Neural cell (in vitro differentiated cells): ENCODE measurements at regions not wholly inside any gene's neighbourhood (a gene's known extent, or its start where the extent isn't known, plus 50 kb on each side); places are given as distances from the start of the nearest gene placed in this dataset.

ENCODE experiments used
- H2AFZ ChIP-seq: fragments of 200-600, 300-800 bp; sonication (generic), shearing (Covaris generic); 2 replicates; pipeline ENCODE4 v1.6.0; 2014; ENCODE audit warnings: low read depth, mild to moderate bottlenecking, antibody characterized with exemption, low read length, moderate library complexity
- H3F3A ChIP-seq: fragments of 200-600 bp; shearing (Covaris generic); 2 replicates; pipeline ENCODE4 v1.6.1; 2016; ENCODE audit warnings: mild to moderate bottlenecking, moderate library complexity, mixed read lengths, antibody characterized with exemption, low read length; ENCODE audit not compliant: insufficient read depth, poor library complexity, severe bottlenecking
- H3K27ac ChIP-seq: fragments of 200-600, 300-800 bp; sonication (generic), shearing (Covaris generic); 2 replicates; pipeline ENCODE4 v1.5.1; 2014; ENCODE audit warnings: mild to moderate bottlenecking, low read length, moderate library complexity
- H3K27me3 ChIP-seq: fragments of 300-800, 200-600 bp; sonication (generic), shearing (Covaris generic); 2 replicates; pipeline ENCODE4 v1.6.0; 2014; ENCODE audit warnings: mild to moderate bottlenecking, low read depth, low read length, moderate library complexity; ENCODE audit not compliant: insufficient read depth
- H3K36me3 ChIP-seq: fragments of 300-800, 200-600 bp; sonication (generic), shearing (Covaris generic); 2 replicates; pipeline ENCODE4 v1.5.1; 2014; ENCODE audit warnings: mild to moderate bottlenecking, antibody characterized with exemption, low read length, moderate library complexity; ENCODE audit not compliant: insufficient read depth
- H3K4me2 ChIP-seq: fragments of 300-800, 200-600 bp; sonication (generic), shearing (Covaris generic); 2 replicates; pipeline ENCODE4 v1.6.0; 2014; ENCODE audit warnings: mild to moderate bottlenecking, low read length
- H3K4me3 ChIP-seq: fragments of 300-800, 200-600 bp; sonication (generic), shearing (Covaris generic); 2 replicates; pipeline ENCODE4 v1.5.1; 2014; ENCODE audit warnings: mild to moderate bottlenecking, low read length, moderate library complexity
- H3K79me2 ChIP-seq: fragments of 200-600 bp; shearing (Covaris generic); replicated peaks from 2 replicates; pipeline ENCODE4 v1.6.0; 2014; ENCODE audit warnings: mild to moderate bottlenecking, low read length, moderate library complexity; ENCODE audit not compliant: insufficient read depth
- H3K9ac ChIP-seq: fragments of 300-800, 200-600 bp; sonication (generic), shearing (Covaris generic); 2 replicates; pipeline ENCODE4 v1.6.1; 2016; ENCODE audit warnings: mild to moderate bottlenecking, low read length, mixed read lengths
- H3K9me2 ChIP-seq: fragments of 200-600 bp; shearing (Covaris generic); 2 replicates; pipeline ENCODE4 v1.6.1; 2016; ENCODE audit warnings: mild to moderate bottlenecking, low read length, mixed read lengths; ENCODE audit not compliant: insufficient read depth
- H3K9me3 ChIP-seq: fragments of 200-600, 300-800 bp; sonication (generic), shearing (Covaris generic); 2 replicates; pipeline ENCODE4 v1.6.1; 2016; ENCODE audit warnings: mild to moderate bottlenecking, mixed run types, low read length, moderate library complexity, mixed read lengths
- H4K20me1 ChIP-seq: fragments of 200-600 bp; shearing (Covaris generic); 2 replicates; pipeline ENCODE4 v1.6.1; 2016; ENCODE audit warnings: mild to moderate bottlenecking, mixed run types; ENCODE audit not compliant: insufficient read depth
- CTCF ChIP-seq: fragments of 450-650 bp; IDR thresholded peaks from 2 replicates; pipeline ENCODE4 v1.5.1; 2014; ENCODE audit warnings: antibody characterized with exemption, mild to moderate bottlenecking, moderate library complexity; ENCODE audit not compliant: poor library complexity, severe bottlenecking
- EP300 ChIP-seq: fragments of 450-650 bp; conservative IDR thresholded peaks from 2 replicates; pipeline ENCODE4 v1.6.1; 2014; ENCODE audit warnings: antibody characterized with exemption, mild to moderate bottlenecking, moderate library complexity; ENCODE audit not compliant: poor library complexity, severe bottlenecking
- EZH2 ChIP-seq: fragments of 200-600, 300-800 bp; shearing (Covaris generic), sonication (generic); IDR thresholded peaks from 2 replicates; pipeline ENCODE4 v1.6.1; 2014; ENCODE audit warnings: antibody characterized with exemption, low read length, borderline replicate concordance, mild to moderate bottlenecking; ENCODE audit not compliant: insufficient read depth, poor library complexity, severe bottlenecking
- MXI1 ChIP-seq: fragments of 450-650 bp; conservative IDR thresholded peaks from 2 replicates; pipeline ENCODE4 v1.6.1; 2014; ENCODE audit warnings: antibody characterized with exemption, mild to moderate bottlenecking; ENCODE audit not compliant: poor library complexity, severe bottlenecking
- POLR2AphosphoS5 ChIP-seq: IDR thresholded peaks from 2 replicates; pipeline ENCODE4 v1.6.1; 2012
- RAD21 ChIP-seq: fragments of 450-650 bp; conservative IDR thresholded peaks from 2 replicates; pipeline ENCODE4 v1.6.1; 2014; ENCODE audit warnings: antibody characterized with exemption, mild to moderate bottlenecking, moderate library complexity
- SMC3 ChIP-seq: fragments of 450-650 bp; conservative IDR thresholded peaks from 2 replicates; pipeline ENCODE4 v1.6.1; 2014; ENCODE audit warnings: antibody characterized with exemption, mild to moderate bottlenecking, moderate library complexity; ENCODE audit not compliant: poor library complexity
- TAF1 ChIP-seq: IDR thresholded peaks from 2 replicates; pipeline ENCODE4 v1.6.1; 2012; ENCODE audit warnings: low read depth
- TF ChIP-seq, protein P1 (sequence below): IDR thresholded peaks from 2 replicates; pipeline ENCODE4 v1.6.1; 2012; ENCODE audit warnings: borderline replicate concordance

- no peaks in the 10 kb centered on the region for H4K20me1 ChIP-seq
- no peaks in the 10 kb centered on the region for H3K36me3 ChIP-seq
- no peaks in the 10 kb centered on the region for H3K9me2 ChIP-seq
Observed at GRCh38 chr3:117195034-117195433, 485.5 kb downstream of the TUSC7 start.

GRCh38 chr3:117200962-117201361 lies 491.4 kb downstream of the TUSC7 start:
- Histone ChIP-seq H3K79me2 (no peaks in the 10 kb centered on the region), H3K9me3 (no peaks in the 10 kb centered on the region), H3K9me2 (no peaks in the 10 kb centered on the region), H3K4me2 (no peak overlapping the region), H3K27ac (no peak overlapping the region), H3K27me3 (no peaks in the 10 kb centered on the region), H3K9ac (no peak overlapping the region), H3F3A (no peaks in the 10 kb centered on the region), H3K4me3 (no peak overlapping the region), H4K20me1 (no peaks in the 10 kb centered on the region), H2AFZ (no peak overlapping the region), H3K36me3 (no peaks in the 10 kb centered on the region)
- TF ChIP-seq CTCF = no peak
- TF ChIP-seq, protein P1, sequence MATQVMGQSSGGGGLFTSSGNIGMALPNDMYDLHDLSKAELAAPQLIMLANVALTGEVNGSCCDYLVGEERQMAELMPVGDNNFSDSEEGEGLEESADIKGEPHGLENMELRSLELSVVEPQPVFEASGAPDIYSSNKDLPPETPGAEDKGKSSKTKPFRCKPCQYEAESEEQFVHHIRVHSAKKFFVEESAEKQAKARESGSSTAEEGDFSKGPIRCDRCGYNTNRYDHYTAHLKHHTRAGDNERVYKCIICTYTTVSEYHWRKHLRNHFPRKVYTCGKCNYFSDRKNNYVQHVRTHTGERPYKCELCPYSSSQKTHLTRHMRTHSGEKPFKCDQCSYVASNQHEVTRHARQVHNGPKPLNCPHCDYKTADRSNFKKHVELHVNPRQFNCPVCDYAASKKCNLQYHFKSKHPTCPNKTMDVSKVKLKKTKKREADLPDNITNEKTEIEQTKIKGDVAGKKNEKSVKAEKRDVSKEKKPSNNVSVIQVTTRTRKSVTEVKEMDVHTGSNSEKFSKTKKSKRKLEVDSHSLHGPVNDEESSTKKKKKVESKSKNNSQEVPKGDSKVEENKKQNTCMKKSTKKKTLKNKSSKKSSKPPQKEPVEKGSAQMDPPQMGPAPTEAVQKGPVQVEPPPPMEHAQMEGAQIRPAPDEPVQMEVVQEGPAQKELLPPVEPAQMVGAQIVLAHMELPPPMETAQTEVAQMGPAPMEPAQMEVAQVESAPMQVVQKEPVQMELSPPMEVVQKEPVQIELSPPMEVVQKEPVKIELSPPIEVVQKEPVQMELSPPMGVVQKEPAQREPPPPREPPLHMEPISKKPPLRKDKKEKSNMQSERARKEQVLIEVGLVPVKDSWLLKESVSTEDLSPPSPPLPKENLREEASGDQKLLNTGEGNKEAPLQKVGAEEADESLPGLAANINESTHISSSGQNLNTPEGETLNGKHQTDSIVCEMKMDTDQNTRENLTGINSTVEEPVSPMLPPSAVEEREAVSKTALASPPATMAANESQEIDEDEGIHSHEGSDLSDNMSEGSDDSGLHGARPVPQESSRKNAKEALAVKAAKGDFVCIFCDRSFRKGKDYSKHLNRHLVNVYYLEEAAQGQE = no peak
- TF ChIP-seq EP300 = no peak
- TF ChIP-seq RAD21 = no peak

More at GRCh38 chr3:117195034-117195433, 485.5 kb downstream of the TUSC7 start:
- no peaks in the 10 kb centered on the region for H3K9me3 ChIP-seq
- H3K27me3 ChIP-seq = no peaks in the 10 kb centered on the region
- H2AFZ ChIP-seq = no peak overlapping the region
- TF ChIP-seq TAF1 = no peak
- TF ChIP-seq POLR2AphosphoS5 = no peak
- TF ChIP-seq RAD21 = no peak
- TF ChIP-seq MXI1 = no peak
- no peak for TF ChIP-seq EZH2
- no peak for TF ChIP-seq CTCF
- TF ChIP-seq SMC3 = no peak
- no peaks in the 10 kb centered on the region for H3K79me2 ChIP-seq
- no peak overlapping the region for H3K4me2 ChIP-seq
- H3K27ac ChIP-seq = no peak overlapping the region
- H3K9ac ChIP-seq = no peak overlapping the region
- no peaks in the 10 kb centered on the region for H3F3A ChIP-seq
- no peak overlapping the region for H3K4me3 ChIP-seq
